ENCODE measurements at regions not wholly inside any gene's neighbourhood (a gene's known extent, or its start where the extent isn't known, plus 50 kb on each side); places are given as distances from the start of the nearest gene placed in this dataset.

- TF ChIP-seq ZNF768 (CRISPR knock-in tag; IDR thresholded peaks at IDR 0.05) (no peak), RXRA (CRISPR knock-in tag; IDR thresholded peaks at IDR 0.05) (no peak), ZNF670 (CRISPR knock-in tag; IDR thresholded peaks at IDR 0.05; ENCODE audit: borderline replicate concordance) (no peak)
- TF ChIP-seq, protein P1, sequence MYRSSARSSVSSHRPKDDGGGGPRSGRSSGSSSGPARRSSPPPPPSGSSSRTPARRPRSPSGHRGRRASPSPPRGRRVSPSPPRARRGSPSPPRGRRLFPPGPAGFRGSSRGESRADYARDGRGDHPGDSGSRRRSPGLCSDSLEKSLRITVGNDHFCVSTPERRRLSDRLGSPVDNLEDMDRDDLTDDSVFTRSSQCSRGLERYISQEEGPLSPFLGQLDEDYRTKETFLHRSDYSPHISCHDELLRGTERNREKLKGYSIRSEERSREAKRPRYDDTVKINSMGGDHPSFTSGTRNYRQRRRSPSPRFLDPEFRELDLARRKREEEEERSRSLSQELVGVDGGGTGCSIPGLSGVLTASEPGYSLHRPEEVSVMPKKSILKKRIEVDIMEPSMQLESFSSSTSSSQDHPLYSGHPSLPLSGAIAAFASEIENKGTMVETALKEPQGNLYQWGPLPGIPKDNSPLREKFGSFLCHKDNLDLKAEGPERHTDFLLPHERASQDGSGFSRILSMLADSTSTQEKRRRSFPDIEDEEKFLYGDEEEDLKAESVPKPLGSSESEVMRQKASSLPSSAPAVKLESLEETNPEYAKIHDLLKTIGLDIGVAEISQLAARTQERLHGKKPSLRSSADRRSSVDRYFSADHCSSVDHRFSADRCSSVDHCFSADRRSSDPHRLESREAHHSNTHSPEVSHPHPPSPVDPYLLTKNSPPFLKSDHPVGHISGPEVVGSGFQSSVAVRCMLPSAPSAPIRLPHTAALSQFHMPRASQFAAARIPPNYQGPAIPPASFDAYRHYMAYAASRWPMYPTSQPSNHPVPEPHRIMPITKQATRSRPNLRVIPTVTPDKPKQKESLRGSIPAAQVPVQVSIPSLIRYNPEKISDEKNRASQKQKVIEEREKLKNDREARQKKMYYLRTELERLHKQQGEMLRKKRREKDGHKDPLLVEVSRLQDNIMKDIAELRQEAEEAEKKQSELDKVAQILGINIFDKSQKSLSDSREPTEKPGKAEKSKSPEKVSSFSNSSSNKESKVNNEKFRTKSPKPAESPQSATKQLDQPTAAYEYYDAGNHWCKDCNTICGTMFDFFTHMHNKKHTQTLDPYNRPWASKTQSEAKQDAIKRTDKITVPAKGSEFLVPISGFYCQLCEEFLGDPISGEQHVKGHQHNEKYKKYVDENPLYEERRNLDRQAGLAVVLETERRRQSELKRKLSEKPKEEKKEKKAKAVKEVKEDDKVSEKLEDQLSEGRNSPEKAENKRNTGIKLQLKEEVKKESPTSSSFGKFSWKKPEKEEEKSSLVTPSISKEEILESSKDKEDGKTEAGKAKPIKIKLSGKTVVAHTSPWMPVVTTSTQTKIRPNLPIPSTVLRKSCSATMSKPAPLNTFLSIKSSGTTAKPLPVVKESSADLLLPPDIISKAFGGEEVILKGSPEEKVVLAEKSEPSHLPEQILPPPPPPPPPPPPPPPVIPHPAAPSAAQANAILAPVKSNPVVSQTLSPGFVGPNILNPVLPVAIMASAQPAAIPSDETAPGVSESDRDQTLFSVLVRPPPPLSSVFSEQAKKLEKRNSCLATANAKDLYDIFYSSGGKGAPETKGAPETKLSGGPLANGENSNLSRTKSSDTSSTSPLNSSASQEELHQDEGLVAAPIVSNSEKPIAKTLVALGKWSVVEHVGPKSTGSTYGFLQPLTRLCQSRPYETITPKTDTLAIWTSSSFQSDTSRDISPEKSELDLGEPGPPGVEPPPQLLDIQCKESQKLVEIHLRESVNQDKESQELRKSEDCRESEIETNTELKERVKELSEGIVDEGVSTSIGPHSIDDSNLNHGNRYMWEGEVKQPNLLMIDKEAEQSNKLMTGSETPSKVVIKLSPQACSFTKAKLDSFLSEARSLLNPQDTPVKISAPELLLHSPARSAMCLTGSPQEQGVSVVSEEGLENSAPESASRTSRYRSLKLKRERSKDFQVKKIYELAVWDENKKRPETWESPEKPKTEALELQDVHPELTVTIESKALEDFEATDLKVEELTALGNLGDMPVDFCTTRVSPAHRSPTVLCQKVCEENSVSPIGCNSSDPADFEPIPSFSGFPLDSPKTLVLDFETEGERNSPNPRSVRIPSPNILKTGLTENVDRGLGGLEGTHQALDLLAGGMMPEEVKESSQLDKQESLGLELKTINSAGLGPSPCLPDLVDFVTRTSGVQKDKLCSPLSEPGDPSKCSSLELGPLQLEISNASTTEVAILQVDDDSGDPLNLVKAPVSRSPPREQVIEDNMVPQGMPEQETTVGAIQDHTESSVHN (CRISPR knock-in tag; IDR thresholded peaks at IDR 0.05), result no peak
Observed at GRCh38 chr4:180675359-180675650, 1567.9 kb upstream of the TENM3 start.

Data from HepG2 (cell line).